BE2C (cell line): ENCODE measurements at regions not wholly inside any gene's neighbourhood (a gene's known extent, or its start where the extent isn't known, plus 50 kb on each side); places are given as distances from the start of the nearest gene placed in this dataset.

Experiments
- DNase-seq: peaks from one replicate; pipeline ENCODE4 v3.0.0-alpha.2; 2020
- H3K27me3 ChIP-seq: fragments of 250-450 bp; sonication (Bioruptor Pico); 2 replicates; pipeline ENCODE4 v1.5.1; 2020; ENCODE audit warnings: mild to moderate bottlenecking
- H3K36me3 ChIP-seq: fragments of 250-450 bp; sonication (Bioruptor Pico); 2 replicates; pipeline ENCODE4 v1.5.1; 2020; ENCODE audit warnings: mild to moderate bottlenecking
- H3K4me1 ChIP-seq: fragments of 250-450 bp; sonication (Bioruptor Pico); 2 replicates; pipeline ENCODE4 v1.5.1; 2020
- H3K4me3 ChIP-seq: 2 replicates; pipeline ENCODE4 v1.5.1; 2011; ENCODE audit warnings: low read depth, low read length
- H3K9me3 ChIP-seq: fragments of 250-450 bp; sonication (Bioruptor Pico); 2 replicates; pipeline ENCODE4 v1.5.1; 2020
- CTCF ChIP-seq: IDR thresholded peaks from 2 replicates; pipeline ENCODE4 v1.5.1; 2012; ENCODE audit warnings: mild to moderate bottlenecking, low read depth, low read length

- no peaks in the 10 kb centered on the region for H3K4me1 ChIP-seq
- no peak for DNase-seq
- TF ChIP-seq CTCF = no peak
These were observed 291.4 kb downstream of the CSNK1G3 start for GRCh38 chr5:123803359-123803758.

GRCh38 chr5:123802298-123802951, 290.4 kb downstream of the CSNK1G3 start:
- H3K27me3 ChIP-seq = no peaks in the 10 kb centered on the region

More at GRCh38 chr5:123803359-123803758, 291.4 kb downstream of the CSNK1G3 start:
- H3K36me3 ChIP-seq = no peaks in the 10 kb centered on the region
- H3K9me3 ChIP-seq = no peaks in the 10 kb centered on the region
- H3K4me3 ChIP-seq = no peak overlapping the region
- H3K27me3 ChIP-seq = no peaks in the 10 kb centered on the region

DNA sequence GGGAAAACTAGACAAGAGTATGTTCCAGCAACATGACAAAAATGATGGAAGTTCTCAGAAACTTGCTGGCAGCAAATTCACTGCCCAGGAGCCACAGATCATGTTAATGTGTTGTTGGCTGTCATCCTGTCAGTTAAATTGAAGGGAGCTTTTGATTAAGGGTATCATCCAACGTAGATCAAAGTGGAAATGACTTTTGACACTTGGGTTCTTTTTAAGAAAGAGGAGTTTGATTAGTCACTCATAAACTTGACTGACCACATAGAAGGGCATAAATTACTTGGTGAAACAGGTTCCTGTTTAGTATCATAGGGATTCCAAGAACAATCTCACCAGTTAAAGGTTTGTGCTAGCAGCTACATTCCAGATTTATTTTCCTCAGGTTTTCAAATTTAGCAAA, 288.7 kb downstream of the CSNK1G3 start:
- TF ChIP-seq CTCF = no peak
- Histone ChIP-seq H3K27me3 (no peaks in the 10 kb centered on the region), H3K36me3 (no peaks in the 10 kb centered on the region), H3K4me1 (no peaks in the 10 kb centered on the region), H3K4me3 (no peak overlapping the region), H3K9me3 (no peaks in the 10 kb centered on the region)
- DNase-seq = no peak

More at GRCh38 chr5:123802298-123802951, 290.4 kb downstream of the CSNK1G3 start:
- TF ChIP-seq CTCF = no peak
- no peaks in the 10 kb centered on the region for H3K36me3 ChIP-seq
- no peaks in the 10 kb centered on the region for H3K9me3 ChIP-seq
- H3K4me1 ChIP-seq = no peaks in the 10 kb centered on the region
- no peak overlapping the region for H3K4me3 ChIP-seq
- no peak for DNase-seq

GRCh38 chr5:123795688-123796087, 283.7 kb downstream of the CSNK1G3 start:
- no peak for TF ChIP-seq CTCF
- H3K9me3 ChIP-seq = no peaks in the 10 kb centered on the region

GRCh38 chr5:123790226-123790625, 278.2 kb downstream of the CSNK1G3 start:
- no peak for TF ChIP-seq CTCF
- Histone ChIP-seq H3K4me3 (no peak overlapping the region), H3K27me3 (no peaks in the 10 kb centered on the region)

More at GRCh38 chr5:123795688-123796087, 283.7 kb downstream of the CSNK1G3 start:
- DNase-seq = no peak
- H3K4me1 ChIP-seq = no peaks in the 10 kb centered on the region
- H3K36me3 ChIP-seq = no peaks in the 10 kb centered on the region
- H3K27me3 ChIP-seq = no peaks in the 10 kb centered on the region
- no peak overlapping the region for H3K4me3 ChIP-seq

DNA sequence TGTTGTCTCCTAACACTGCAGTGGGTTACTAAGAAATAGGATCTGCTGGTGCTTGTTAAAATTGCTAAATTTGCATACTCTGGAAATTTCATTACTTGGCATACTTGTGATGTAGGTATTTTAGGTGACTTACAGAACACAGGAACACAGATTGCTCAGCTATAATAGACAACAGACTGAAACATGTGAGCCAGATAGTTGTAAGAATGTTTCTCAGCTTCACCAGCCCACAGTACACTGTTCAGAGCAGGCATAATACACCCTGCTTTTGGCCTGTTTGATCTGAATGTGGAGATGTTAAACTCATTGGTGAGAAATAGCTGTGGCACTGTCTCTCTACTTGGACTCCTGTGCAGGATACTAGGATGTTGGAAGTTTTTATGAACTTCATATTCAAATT, 275.7 kb downstream of the CSNK1G3 start:
- peaks cover 29% of the 10 kb centered on the region for H3K4me1 ChIP-seq
- peak overlapping the region; percentile 3 for H3K4me3 ChIP-seq
- no peak for TF ChIP-seq CTCF
- DNase-seq = no peak
- H3K9me3 ChIP-seq = peaks cover 4% of the 10 kb centered on the region; the same call in 1 of the 2 replicates
- no peaks in the 10 kb centered on the region for H3K27me3 ChIP-seq
- no peaks in the 10 kb centered on the region for H3K36me3 ChIP-seq

More at GRCh38 chr5:123790226-123790625, 278.2 kb downstream of the CSNK1G3 start:
- DNase-seq = no peak
- Histone ChIP-seq H3K4me1 (peaks cover 23% of the 10 kb centered on the region), H3K9me3 (peaks cover 4% of the 10 kb centered on the region; the same call in 1 of the 2 replicates), H3K36me3 (no peaks in the 10 kb centered on the region)
